Stimulated activated naive CD8-positive, alpha-beta T cell treated with anti-CD3 and anti-CD28 coated beads, Interleukin-15, Interleukin-2, amounts not matched to agents 100 U/mL and 50 U/mL, for 24 hours (primary cell): ENCODE measurements at regions not wholly inside any gene's neighbourhood (a gene's known extent, or its start where the extent isn't known, plus 50 kb on each side); places are given as distances from the start of the nearest gene placed in this dataset.
"Not testable (repeated sequence)": the region's sequence is repeated elsewhere in the genome, so short reads cannot be mapped to it uniquely, and the experiment has no call there.

Source experiments
- ATAC-seq: fragments of 150-1000 bp; cut with Tn5 transposase; one replicate; pipeline ENCODE4 v1.10.0; 2021
- DNase-seq: peaks from one replicate; pipeline ENCODE4 v3.0.0; 2021

DNA sequence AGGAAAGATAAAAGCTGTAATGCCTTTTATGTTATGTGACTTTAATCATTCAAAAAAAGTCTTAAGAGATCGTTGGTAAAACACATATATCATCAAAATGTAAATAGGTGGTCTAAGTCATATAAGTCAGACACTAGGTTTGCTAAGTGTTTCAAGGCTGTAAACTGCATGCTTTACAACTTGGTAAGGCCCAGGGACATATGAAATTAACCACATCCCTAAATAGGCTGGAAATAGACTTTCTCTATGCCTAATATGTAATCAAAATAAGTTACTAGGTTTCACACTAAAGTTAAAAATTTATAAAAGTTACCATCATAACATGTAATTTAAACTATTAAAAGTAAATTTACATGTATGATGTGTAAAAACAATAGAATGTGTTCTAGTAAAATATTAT, 946.3 kb upstream of the LRATD1 start:
- ATAC-seq = no peak
- DNase-seq = no peak

DNA sequence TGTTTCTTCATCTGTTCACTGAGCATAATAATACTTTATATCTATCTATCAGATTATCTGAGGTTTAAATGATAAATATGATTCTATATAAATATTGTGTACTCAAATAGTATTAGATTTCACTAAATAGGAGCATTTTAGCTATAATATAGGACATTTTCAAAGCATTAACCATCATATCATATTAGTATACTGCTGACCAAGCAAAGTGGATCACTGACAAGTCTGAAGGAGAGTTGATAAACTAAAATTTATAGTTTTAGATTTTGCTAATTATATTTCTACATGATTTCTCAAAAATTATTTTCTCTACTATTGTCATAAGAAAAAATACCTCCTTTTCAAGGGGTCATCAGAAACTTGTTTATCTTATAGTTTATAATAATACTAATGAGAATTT, 937.8 kb upstream of the LRATD1 start:
- ATAC-seq = no peak

DNA sequence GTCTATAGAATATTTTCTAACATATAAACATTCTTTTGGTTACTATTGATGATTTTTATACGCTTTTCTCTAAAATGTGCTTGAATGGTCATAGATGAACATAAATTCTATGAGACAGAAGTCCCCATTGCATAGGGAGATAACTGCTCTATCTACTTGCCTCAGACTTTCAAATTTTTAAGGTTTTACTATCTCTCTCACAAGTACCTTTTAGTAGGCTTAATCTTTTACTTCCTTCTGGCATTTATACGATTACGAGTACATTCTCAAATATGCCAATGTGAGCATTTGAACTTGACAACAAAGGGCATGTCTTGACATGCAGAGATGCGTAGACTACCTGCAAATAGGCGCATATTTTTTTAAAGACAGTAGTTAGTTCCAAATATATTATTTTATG, 935.9 kb upstream of the LRATD1 start:
- ATAC-seq (no peak), DNase-seq (no peak)

More for the DNA sequence above, 937.8 kb upstream of the LRATD1 start:
- DNase-seq = no peak

DNA sequence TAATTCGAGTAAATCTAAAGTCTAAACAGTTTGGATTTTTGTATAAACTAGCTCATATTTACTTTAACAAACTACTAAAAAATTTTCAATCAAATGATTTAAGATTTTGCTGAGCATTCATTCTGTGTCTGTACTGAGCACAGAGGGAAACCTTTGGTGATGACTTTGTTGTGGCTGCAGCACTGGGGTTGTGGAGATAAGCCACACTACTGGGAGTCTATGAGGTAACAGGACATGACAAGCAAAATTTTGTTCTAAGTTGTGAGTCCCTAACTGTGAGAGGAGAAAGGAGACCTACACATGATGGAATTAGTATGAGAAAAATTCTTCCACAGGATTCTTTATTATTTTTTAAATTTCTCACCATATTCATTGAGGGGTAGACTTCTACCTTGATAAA, 933.7 kb upstream of the LRATD1 start:
- DNase-seq (no peak), ATAC-seq (no peak)

DNA sequence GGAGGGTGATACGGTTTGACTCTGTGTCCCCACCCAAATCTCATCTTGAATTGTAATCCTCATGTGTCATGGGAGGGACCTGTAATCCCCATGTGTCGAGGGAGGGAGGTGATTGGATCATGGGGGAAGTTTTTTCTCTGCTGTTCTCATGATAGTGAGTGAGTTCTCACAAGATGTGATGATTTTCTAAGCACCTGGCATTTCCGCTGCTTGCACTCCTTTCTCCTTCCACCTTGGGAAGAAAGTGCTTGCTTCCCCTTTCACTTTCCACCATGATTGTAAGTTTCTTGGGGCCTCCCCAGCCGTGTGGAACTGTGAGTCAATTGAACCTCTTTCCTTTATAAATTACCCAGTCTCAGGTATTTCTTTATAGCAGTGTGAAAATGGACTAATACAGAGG, 932.6 kb upstream of the LRATD1 start:
- ATAC-seq, DNase-seq: not testable (repeated sequence)

DNA sequence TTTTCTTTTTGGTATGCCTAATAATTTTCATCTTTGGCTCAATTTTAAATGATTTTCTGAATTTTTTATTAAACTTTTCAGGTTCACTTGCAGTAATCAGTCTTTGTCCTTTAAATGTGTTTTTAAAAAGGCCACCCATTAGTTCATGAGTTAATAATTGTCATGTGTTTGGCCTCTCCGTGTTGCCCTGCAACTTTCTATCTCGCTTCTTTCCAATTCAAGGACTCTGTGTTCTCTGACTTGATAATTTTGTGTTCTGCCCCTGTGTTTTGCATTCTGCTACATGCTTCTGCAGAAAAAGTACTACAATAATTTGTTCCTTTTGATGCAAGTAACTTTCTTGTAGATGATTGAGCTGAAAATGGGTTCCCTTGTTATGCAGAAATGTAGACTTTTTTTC, 921.4 kb upstream of the LRATD1 start:
- DNase-seq (no peak), ATAC-seq (no peak)

DNA sequence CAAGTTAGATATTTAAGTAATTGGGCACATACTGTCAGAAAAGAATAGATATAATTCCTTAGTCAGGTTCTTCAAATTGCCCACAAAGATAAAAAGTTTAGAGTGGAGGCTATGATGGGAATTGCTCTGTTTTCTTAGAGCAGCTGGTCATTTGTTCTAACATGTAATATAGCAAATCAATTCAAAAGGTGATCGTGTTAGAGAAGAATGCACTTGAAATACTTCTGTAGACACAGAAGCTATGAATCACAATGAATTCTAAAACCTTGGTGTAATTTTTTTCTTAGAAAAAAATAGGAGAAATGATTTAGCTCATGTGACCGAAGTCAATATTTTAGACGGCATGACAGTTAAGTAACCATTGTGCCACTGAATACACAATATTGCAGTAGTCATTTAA, 918.1 kb upstream of the LRATD1 start:
- no peak for DNase-seq
- ATAC-seq = no peak

DNA sequence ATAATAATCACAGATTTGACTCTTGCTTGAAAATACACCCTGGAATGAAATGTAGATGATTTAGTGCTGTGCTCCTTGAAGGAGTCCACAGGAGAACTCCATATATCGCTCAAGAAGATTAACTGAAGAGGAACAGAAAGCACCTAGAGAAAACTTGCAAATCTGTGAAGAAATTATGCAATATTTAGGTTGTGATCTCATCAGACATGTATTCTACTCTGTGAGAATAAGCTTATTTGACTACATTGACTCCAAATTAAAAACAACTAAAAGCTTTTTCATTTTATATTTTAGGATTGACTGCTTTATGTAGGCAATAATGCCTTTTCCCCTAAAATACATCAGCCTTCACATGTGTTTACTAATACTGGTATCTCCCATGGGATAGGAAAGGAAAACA, 906.6 kb upstream of the LRATD1 start:
- ATAC-seq = no peak
- no peak for DNase-seq

DNA sequence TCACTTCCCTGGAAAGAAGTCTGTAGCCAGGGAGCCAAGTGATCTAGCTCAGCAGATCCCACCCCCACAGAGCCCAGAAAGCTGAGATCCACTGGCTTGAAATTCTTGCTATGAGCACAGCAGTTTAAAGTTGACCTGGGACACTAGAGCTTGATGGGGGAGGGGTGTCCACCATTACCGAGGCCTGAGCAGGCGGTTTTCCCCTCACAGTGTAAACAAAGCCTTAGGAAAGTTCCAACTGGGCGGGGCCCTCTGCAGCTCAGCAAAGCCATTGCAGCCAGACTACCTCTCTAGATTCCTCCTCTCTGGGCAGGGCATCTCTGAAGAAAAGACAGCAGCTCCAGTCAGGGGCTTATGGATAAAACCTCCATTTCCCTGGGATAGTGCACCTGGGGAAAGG, 887.2 kb upstream of the LRATD1 start:
- no peak for DNase-seq
- ATAC-seq = no peak

DNA sequence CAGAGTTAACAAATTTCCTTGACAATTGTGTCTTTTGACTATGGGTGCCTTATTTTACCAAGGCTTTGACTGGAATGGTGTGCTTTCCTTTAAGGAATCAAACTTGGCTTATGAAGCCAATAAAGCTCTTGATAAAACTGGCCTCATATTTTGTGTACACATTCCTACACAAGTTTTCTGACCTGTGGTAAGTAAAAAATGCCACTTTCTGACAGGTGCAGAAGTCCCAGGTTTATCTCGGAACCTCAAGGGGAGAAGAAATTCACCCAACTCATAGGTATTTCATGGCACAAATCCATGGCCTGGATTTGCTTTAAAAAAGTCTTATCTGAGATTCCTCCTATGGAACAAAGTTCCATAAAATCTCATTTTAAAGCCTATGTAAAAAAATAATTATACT, 880.6 kb upstream of the LRATD1 start:
- no peak for ATAC-seq
- DNase-seq = no peak

DNA sequence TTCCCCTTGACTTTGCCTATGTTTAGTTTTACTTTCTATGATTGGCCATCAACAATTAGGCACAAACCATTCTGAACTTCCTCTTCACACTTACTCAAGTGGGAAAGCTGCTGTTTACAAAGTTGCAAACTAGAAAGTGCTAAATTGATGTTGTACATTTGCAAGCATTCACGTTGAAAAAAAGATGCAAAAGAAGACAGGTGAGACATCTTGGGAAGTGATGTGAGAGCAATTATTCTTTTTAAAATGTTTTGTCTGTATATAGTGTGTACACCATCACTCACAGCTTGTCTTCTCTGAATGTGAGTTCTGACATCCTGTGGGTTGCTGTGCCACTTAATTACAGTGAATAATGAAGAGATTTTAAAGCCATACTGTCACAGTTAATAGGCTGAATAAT, 874.1 kb upstream of the LRATD1 start:
- DNase-seq (no peak), ATAC-seq (no peak)

DNA sequence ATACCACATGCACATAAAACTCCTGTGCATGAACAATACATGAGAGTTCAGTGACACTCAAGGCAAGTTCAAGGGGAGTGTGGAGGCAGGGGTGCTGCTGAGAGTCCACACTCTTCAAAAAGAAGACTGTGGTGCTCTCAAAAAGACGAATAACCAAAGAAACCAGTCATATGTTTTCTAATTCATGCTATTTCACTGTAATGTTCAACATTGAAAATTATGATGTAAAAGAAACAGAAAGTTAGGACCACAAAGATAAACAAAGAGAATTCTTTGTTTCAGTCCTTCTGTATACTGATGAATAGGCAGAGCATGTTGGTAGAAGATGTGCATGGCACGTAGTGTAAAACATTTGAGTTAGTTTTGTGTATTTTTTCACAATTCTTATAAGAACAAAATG, 864.2 kb upstream of the LRATD1 start:
- ATAC-seq (no peak), DNase-seq (no peak)

DNA sequence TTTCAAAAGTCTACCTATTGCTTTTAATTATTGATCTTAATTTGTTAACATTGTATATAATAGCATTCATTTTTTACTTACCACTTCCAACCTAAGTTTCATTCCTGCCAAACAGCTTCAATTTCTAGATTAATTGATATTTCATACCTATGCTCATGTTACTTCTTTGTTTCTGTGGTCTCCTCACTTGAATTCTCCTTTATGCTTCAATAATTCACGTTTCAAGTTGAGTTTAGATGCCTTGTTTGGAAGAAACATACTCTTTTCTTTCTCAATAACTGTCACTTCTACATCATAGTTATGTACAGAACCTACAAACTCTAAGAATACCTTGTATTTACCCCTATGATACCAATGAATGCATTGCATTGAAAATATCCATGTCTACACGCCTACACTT, 862.2 kb upstream of the LRATD1 start:
- DNase-seq = no peak
- ATAC-seq = no peak

DNA sequence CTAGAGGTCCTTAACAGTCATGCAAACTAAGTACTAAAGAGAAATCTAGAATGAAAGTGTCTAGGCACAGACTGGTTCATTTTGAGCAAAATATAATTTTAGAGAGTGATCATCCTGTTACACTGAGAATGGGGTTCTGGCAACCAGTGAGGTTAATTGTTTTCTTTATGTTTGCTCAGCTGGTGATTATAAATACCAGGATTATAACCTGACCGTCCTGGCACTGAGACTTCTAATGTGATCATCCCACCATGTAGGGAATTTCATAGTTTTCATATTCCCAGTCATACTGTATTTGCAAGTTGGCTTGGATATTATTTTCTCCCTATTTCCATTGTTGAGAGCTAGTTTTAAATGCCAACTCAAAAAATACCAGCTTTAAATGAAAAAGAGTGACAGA, 852.5 kb upstream of the LRATD1 start:
- DNase-seq = no peak
- no peak for ATAC-seq

DNA sequence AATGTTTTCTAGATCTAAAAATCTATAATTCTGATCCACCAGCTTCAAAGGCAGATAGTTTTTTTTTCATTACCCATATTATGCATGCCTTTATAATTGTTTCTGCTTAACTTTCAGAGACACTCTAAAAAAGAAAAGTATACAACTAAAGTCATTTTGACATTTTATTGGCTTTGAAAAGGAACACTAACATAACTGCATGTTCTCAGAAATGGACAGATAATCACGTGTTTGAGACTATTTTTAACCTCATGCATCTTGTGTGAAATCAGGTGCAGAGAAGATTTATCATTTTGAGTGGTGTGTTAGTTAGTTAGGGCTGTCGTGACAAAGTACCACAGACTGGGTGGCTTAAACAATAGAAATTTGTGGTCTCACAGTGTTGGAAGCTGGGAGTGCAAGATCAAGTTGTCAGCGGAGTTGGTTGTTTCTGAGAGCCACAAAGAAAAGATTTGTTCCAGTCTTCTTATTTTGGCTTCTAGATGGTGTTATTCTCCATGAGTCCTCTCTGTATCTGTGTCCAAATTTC, 841.4 kb upstream of the LRATD1 start:
- DNase-seq (no peak), ATAC-seq (no peak)

DNA sequence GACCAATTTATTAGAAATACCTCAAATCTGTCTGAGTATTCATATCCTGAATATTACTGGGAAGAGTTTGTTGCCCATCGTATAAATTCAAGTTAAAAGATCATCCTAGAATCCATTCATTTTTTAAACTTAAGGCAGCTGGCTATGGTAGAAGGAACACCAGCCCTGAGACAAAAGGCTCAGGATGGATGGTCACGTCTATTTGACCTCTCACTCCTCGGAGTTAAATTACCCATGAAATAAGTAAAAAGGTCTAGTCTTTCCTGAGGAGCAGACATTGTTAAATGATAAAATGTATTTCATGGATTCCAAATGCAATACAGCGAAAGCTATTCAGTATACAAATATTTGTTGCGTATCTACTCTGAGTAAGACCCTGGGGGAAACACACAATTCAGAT, 826.0 kb upstream of the LRATD1 start:
- no peak for ATAC-seq
- no peak for DNase-seq

DNA sequence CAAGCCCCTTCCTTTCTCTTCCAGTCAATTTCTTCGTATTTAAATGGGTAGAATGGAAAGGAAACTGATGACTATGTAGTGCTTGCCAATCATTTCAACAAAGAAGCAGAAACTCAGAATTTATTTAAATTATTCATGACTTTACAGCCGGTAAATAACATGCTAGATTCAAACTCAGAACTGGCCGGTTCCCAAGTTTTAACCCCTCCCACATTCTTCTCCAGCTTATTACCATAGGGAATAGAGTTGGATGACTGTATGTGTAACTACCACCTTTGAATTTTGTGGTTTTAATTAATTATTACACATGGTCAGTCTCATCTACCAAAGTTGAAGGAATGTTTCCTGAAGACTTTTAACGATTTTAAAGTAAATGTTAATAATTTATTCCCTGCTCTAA, 819.3 kb upstream of the LRATD1 start:
- ATAC-seq = no peak

DNA sequence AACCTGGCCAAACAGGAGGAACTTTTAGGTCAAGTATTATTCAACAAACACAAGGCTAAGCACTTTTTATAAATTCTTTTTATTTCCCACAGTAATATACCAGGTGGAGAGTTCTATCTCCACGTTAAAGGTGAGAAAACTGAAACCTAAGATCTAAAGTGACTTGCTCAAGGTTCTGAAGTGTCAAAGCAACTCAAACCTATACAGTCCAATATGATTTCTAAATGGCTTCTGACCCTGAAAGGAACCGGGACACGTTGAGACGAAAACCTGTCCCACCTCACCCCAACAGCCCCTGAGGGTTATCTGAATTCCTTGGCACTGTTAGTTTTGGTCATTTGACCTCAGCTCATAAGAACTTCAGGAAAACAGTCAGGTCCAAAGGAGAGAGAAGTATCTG, 814.5 kb upstream of the LRATD1 start:
- ATAC-seq = no peak
- no peak for DNase-seq

More for the DNA sequence above, 819.3 kb upstream of the LRATD1 start:
- no peak for DNase-seq

DNA sequence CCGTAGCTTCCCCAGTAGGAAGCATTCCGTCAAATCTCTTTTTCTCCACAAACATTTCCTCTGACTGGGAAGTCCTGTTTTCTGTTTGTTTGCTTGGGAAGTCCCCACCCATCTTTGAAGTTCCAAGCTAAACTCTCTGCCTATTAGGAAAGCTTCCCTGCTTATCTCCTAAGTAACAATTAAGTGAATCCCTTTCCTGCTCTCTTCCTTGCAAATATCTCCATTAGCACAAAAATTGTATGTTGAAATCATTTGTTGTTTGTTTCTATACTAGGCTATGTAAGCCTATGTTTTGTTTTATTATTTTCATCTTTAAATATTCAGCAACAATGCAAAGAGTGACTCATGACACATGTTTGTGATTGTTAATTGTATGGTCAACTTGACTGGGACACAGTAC, 812.6 kb upstream of the LRATD1 start:
- DNase-seq (no peak), ATAC-seq (no peak)

DNA sequence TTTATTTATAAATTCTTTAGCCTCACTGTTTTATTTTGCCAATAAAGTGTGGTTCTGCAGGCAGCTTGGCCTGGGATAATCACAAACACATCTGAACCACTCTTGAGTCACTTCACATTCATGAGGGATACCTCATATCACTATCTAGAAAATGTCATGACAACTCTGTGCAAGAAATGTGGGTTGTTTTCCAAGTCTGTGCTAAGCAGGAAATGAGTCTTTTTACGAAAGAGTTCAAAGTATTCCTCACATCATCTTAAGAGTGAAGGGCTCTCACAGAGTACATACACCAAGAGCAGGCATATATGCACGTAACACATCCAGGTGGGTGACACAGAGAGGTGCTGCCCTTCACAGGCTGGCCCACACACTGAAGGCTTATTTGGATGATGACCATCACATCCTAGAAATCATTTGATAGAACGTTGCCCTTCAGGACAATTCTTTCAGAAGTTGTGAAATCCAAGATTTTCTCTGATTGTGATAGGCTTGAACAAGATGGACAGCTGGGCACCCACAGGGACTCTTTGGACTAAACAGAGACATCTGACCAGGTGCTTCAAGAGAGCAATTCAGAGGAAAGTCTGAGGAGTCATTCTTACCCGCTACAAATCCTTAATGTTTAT, 811.1 kb upstream of the LRATD1 start:
- DNase-seq (no peak), ATAC-seq (no peak)

DNA sequence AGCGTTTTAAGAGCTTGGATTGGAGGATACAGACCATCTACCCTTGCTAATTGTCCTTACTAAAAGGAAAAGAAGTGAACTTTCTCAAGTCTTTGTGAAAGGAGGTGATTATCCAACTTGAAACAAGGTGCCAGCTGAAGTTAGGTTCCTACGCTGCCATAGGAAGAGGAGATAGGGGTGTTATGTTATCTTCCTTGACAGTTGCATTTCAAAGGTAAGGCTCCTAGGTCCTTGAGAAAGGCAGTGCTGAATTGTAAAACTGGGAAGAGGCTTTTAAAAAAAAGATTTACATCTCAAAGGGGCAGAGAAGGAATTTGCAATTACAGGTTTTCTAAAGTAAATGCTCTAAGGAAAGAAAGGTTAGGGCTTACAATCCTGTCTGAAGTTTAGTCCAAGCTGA, 810.2 kb upstream of the LRATD1 start:
- ATAC-seq = no peak

DNA sequence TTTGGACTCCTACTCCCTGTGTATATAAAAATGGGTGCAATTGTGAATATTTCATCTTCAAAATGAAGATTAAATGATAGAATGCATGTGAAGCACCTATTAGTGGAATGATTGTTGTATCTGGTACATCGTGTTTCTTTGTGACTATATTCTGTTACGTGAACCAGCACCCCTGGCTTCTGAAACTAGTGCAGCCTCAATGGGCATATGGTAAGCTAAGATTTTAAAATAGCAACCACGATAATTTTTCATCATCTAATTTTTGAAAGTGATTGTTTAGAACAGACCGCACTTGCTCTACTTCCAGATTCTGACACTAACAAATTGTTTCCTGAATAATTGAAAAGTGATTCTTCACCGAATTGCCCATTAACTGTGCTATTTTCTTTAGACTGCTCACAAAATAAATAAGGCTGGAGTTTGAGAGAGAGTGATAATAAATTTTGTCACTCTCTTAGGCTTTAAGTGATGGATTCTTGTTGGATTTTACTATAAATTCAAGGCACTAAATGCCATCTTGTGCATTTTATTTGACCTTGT, 806.1 kb upstream of the LRATD1 start:
- no peak for ATAC-seq

More for the DNA sequence above, 810.2 kb upstream of the LRATD1 start:
- DNase-seq = no peak

DNA sequence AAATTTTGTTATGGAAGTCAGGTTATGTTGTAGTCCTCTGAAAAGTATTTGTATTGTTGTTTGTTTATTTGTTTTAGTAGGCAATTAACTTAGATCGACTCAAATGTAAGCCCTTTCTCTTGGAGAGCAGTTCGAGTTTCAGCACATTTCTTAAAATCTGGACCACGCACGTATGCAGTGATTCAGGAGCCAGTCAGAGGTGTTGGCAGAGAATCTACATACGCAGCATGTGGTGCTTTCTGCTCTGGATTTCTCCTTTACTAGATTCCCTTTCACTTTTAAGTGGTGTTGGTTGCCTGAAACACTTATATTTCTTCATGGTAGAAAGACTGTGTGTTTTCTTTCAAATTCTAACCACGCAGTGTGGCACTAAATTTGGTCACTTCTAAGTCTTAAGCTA, 773.9 kb upstream of the LRATD1 start:
- ATAC-seq = no peak
- no peak for DNase-seq

More for the DNA sequence above, 806.1 kb upstream of the LRATD1 start:
- DNase-seq = no peak

DNA sequence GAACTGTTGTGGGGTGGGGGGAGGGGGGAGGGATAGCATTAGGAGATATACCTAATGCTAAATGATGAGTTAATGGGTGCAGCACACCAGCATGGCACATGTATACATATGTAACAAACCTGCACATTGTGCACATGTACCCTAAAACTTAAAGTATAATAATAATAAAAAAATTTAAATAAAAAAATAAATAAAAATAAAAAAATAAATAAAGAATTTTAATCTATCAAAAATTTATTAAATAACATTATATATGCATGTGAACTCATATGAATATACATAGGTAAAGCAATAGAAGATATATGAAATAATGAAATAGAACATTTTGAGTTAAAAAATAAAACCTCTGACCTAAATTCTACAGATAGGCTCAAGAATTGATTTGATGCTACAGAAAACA, 764.2 kb upstream of the LRATD1 start:
- DNase-seq, ATAC-seq: not testable (repeated sequence)
